ENCODE measurements at regions not wholly inside any gene's neighbourhood (a gene's known extent, or its start where the extent isn't known, plus 50 kb on each side); places are given as distances from the start of the nearest gene placed in this dataset.

DNA sequence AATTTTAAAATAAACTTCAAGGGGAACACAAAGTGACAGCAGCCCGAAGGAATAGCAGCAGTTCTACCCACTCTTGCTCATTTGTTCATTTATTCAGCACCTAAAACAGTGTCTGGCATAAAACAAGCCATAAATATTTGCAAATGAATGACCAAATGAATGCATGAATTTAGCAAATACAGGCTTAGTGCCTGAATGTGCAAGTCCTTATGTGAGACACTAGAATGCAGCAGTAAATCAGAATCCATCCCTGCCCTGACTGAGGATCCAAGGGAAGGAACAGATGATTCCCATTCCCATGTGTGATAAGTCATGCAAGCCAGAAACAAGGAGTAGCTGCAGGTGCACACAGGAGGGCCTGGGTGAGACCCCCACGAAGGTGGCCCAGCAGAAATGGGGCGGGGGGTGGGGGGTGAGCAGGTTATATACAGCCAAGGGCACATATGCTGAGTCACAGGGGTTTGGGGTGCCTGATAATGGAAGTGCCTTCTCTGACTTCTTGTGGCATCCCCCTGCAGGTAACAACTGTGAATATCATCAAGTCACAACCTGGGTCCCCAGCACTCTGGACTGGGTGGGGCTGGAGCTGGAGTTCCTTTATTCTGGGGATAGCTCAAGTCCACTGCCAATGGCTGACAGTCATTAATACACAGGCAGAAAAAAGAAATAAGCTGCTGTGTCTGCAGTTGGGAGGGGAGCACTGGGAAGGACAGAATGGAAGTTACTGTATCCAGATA, 311.9 kb downstream of the TXNL1 start:
- TF ChIP-seq, protein P1, sequence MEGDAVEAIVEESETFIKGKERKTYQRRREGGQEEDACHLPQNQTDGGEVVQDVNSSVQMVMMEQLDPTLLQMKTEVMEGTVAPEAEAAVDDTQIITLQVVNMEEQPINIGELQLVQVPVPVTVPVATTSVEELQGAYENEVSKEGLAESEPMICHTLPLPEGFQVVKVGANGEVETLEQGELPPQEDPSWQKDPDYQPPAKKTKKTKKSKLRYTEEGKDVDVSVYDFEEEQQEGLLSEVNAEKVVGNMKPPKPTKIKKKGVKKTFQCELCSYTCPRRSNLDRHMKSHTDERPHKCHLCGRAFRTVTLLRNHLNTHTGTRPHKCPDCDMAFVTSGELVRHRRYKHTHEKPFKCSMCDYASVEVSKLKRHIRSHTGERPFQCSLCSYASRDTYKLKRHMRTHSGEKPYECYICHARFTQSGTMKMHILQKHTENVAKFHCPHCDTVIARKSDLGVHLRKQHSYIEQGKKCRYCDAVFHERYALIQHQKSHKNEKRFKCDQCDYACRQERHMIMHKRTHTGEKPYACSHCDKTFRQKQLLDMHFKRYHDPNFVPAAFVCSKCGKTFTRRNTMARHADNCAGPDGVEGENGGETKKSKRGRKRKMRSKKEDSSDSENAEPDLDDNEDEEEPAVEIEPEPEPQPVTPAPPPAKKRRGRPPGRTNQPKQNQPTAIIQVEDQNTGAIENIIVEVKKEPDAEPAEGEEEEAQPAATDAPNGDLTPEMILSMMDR (conservative IDR thresholded peaks at IDR 0.05; ENCODE audit: low read depth, low read length), result no peak
- TF ChIP-seq MAZ (IDR thresholded peaks at IDR 0.05; ENCODE audit: borderline replicate concordance, low read depth, low read length) (no peak), ELK1 (IDR thresholded peaks at IDR 0.05; ENCODE audit: borderline replicate concordance, low read depth, low read length) (no peak), POLR2A (IDR thresholded peaks at IDR 0.05; ENCODE audit: low read depth, low read length) (no peak), RCOR1 (IDR thresholded peaks at IDR 0.05; ENCODE audit: insufficient replicate concordance, low read length) (no peak), RAD21 (IDR thresholded peaks at IDR 0.05; ENCODE audit: low read length) (no peak)

All from IMR-90 (cell line).